ENCODE measurements at regions not wholly inside any gene's neighbourhood (a gene's known extent, or its start where the extent isn't known, plus 50 kb on each side); places are given as distances from the start of the nearest gene placed in this dataset.

DNA sequence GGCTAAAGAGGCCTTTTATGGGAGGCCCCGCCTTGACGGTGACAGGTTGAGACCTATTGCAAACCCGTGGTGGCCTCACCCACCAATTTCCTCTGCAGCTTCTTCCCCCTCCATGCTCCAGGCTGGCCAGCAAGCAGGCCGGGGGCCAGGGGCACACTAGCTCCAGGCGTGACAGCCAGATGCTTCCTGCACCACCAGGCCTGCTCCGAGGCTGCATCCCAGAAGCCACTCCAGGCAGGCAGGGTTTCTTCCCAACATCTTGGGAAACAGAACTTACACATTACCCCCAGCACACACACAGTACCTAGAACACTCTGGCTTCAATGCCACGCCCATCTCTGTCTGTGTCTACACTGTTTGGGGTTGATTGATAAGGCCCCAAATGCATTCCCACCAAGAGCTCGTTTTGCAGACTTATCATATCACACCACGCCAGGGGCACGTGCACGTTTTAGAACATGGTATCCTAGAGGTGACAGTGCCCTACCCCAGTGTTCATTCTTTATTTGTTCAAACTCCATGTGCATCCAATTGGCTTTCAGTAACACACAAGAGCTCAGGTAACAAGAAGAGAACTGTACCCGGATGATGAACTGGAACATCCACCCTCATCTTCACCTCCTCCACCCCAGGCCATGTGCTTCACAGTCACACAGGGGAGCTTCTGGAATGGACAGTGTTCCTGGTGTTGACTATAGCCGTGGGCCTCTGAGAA is 221.4 kb upstream of the RREB1 start:
- POLR2A ChIA-PET = no interaction called here
- Histone ChIP-seq H3K9me2 (no peaks in the 10 kb centered on the region), H3K27ac (ENCODE audit: low read depth in 2 of 2, low read length in 1 of 2) (no peak overlapping the region), H3K9me3 (no peaks in the 10 kb centered on the region), H4K20me1 (ENCODE audit: insufficient read depth) (no peaks in the 10 kb centered on the region), H3K27me3 (ENCODE audit: insufficient read depth) (no peaks in the 10 kb centered on the region), H3K4me2 (no peak overlapping the region), H3K79me2 (ENCODE audit: insufficient read depth) (no peaks in the 10 kb centered on the region), H3F3A (replicated peaks; ENCODE audit: insufficient read depth) (no peaks in the 10 kb centered on the region), H3K9ac (no peak overlapping the region), H3K36me3 (replicated peaks in 1 of 2; ENCODE audit: control insufficient read depth in 1 of 2, insufficient read depth in 2 of 2, low read length in 1 of 2) (no peaks in the 10 kb centered on the region), H3K4me1 (ENCODE audit: control insufficient read depth in 1 of 2, insufficient read depth in 2 of 2, low read depth in 1 of 2, low read length in 1 of 2) (no peaks in the 10 kb centered on the region), H2AFZ (ENCODE audit: low read depth) (no peak overlapping the region), H3K4me3 (ENCODE audit: low read depth in 2 of 2, low read length in 1 of 2) (no peak overlapping the region)
- CTCF ChIA-PET = interaction anchor here (0.6 kb wide), 1 partner anchor 1673 kb away, joined by 3 read pairs; no protein-coding TSS in a partner anchor
- no peak for DNase-seq
- TF ChIP-seq JUND (IDR thresholded peaks at IDR 0.05) (no peak), MXI1 (IDR thresholded peaks at IDR 0.05; ENCODE audit: low read depth, low read length) (no peak), NRF1 (IDR thresholded peaks at IDR 0.05; ENCODE audit: low read depth, low read length) (no peak), RFX5 (IDR thresholded peaks at IDR 0.05; ENCODE audit: low read length) (no peak), CHD2 (IDR thresholded peaks at IDR 0.05; ENCODE audit: low read length, partially characterized antibody) (no peak), FOSL2 (IDR thresholded peaks at IDR 0.05; ENCODE audit: borderline replicate concordance, low read depth) (no peak), FOXJ3 (CRISPR knock-in tag; IDR thresholded peaks at IDR 0.05) (no peak), SIN3A (IDR thresholded peaks at IDR 0.05; ENCODE audit: borderline replicate concordance, low read depth, low read length) (no peak), RXRA (IDR thresholded peaks at IDR 0.05; ENCODE audit: borderline replicate concordance, low read depth) (no peak), RCOR1 (IDR thresholded peaks at IDR 0.05; ENCODE audit: low read length) (no peak), TEAD4 (IDR thresholded peaks at IDR 0.05; ENCODE audit: borderline replicate concordance, insufficient read depth) (no peak)
- TF ChIP-seq, protein P1, sequence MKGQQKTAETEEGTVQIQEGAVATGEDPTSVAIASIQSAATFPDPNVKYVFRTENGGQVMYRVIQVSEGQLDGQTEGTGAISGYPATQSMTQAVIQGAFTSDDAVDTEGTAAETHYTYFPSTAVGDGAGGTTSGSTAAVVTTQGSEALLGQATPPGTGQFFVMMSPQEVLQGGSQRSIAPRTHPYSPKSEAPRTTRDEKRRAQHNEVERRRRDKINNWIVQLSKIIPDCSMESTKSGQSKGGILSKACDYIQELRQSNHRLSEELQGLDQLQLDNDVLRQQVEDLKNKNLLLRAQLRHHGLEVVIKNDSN (IDR thresholded peaks at IDR 0.05; ENCODE audit: borderline replicate concordance, low read depth) = no peak
- TF ChIP-seq, protein P2, sequence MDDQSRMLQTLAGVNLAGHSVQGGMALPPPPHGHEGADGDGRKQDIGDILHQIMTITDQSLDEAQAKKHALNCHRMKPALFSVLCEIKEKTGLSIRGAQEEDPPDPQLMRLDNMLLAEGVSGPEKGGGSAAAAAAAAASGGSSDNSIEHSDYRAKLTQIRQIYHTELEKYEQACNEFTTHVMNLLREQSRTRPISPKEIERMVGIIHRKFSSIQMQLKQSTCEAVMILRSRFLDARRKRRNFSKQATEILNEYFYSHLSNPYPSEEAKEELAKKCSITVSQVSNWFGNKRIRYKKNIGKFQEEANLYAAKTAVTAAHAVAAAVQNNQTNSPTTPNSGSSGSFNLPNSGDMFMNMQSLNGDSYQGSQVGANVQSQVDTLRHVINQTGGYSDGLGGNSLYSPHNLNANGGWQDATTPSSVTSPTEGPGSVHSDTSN (IDR thresholded peaks at IDR 0.05) = no peak
- WGBS (ENCODE audit: low lambda C conversion rate) = 52% methylated on average over 13 of the region's 13 CpGs

DNA sequence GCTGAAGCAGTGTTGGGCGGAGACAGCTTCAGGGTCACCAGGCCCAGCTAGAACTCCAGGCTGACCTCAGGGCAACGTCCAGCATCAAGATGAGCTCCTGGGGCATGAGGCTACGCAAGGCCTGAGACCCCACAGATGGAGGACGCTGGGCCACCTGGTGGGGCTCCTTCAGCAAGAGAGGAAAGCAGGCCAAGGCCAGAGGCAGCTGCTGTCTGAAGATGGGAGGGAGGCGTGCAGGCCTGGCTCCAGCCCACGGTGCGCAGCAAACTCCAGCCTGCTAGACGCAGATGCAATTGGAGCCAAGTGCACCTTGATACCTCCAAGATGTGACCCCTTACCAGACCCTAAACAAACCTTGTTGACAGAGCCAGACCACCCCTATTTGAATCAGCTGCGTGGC is 220.9 kb upstream of the RREB1 start:
- no peaks in the 10 kb centered on the region for H3K4me1 ChIP-seq (ENCODE audit: control insufficient read depth in 1 of 2, insufficient read depth in 2 of 2, low read depth in 1 of 2, low read length in 1 of 2)
- DNase-seq = no peak
- no peaks in the 10 kb centered on the region for H3K79me2 ChIP-seq (ENCODE audit: insufficient read depth)
- H3K9me3 ChIP-seq = no peaks in the 10 kb centered on the region
- no peak overlapping the region for H3K4me3 ChIP-seq (ENCODE audit: low read depth in 2 of 2, low read length in 1 of 2)
- H3K27me3 ChIP-seq (ENCODE audit: insufficient read depth) = no peaks in the 10 kb centered on the region
- H3F3A ChIP-seq (replicated peaks; ENCODE audit: insufficient read depth) = no peaks in the 10 kb centered on the region
- POLR2A ChIA-PET = no interaction called here
- no peaks in the 10 kb centered on the region for H4K20me1 ChIP-seq (ENCODE audit: insufficient read depth)
- CTCF ChIA-PET = no interaction called here
- H3K9me2 ChIP-seq = no peaks in the 10 kb centered on the region
- H3K4me2 ChIP-seq = no peak overlapping the region
- 78% methylated on average over 6 of the region's 9 CpGs for WGBS (ENCODE audit: low lambda C conversion rate)
- H3K9ac ChIP-seq = no peak overlapping the region
- H2AFZ ChIP-seq (ENCODE audit: low read depth) = no peak overlapping the region
- H3K27ac ChIP-seq (ENCODE audit: low read depth in 2 of 2, low read length in 1 of 2) = no peak overlapping the region
- H3K36me3 ChIP-seq (replicated peaks in 1 of 2; ENCODE audit: control insufficient read depth in 1 of 2, insufficient read depth in 2 of 2, low read length in 1 of 2) = no peaks in the 10 kb centered on the region
- no peak for TF ChIP-seq CHD2 (IDR thresholded peaks at IDR 0.05; ENCODE audit: low read length, partially characterized antibody)
- TF ChIP-seq, protein P3, sequence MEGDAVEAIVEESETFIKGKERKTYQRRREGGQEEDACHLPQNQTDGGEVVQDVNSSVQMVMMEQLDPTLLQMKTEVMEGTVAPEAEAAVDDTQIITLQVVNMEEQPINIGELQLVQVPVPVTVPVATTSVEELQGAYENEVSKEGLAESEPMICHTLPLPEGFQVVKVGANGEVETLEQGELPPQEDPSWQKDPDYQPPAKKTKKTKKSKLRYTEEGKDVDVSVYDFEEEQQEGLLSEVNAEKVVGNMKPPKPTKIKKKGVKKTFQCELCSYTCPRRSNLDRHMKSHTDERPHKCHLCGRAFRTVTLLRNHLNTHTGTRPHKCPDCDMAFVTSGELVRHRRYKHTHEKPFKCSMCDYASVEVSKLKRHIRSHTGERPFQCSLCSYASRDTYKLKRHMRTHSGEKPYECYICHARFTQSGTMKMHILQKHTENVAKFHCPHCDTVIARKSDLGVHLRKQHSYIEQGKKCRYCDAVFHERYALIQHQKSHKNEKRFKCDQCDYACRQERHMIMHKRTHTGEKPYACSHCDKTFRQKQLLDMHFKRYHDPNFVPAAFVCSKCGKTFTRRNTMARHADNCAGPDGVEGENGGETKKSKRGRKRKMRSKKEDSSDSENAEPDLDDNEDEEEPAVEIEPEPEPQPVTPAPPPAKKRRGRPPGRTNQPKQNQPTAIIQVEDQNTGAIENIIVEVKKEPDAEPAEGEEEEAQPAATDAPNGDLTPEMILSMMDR (IDR thresholded peaks at IDR 0.05) = no peak
- TF ChIP-seq RFX5 (IDR thresholded peaks at IDR 0.05; ENCODE audit: low read length) = no peak
- no peak for TF ChIP-seq FOXM1 (IDR thresholded peaks at IDR 0.05; ENCODE audit: low read depth)
- TF ChIP-seq GATA2 (CRISPR knock-in tag; IDR thresholded peaks at IDR 0.05) = no peak
- TF ChIP-seq MXI1 (IDR thresholded peaks at IDR 0.05; ENCODE audit: low read depth, low read length) = no peak
- TF ChIP-seq POLR2AphosphoS5 (IDR thresholded peaks at IDR 0.05; ENCODE audit: low read depth, low read length) = no peak
- no peak for TF ChIP-seq TCF12 (IDR thresholded peaks at IDR 0.05)
- no peak for TF ChIP-seq RAD21 (IDR thresholded peaks at IDR 0.05; ENCODE audit: low read length)
- no peak for TF ChIP-seq NFIC (IDR thresholded peaks at IDR 0.05; ENCODE audit: borderline replicate concordance)
- TF ChIP-seq GABPA (IDR thresholded peaks at IDR 0.05; ENCODE audit: low read depth) = no peak
- TF ChIP-seq, protein P4, sequence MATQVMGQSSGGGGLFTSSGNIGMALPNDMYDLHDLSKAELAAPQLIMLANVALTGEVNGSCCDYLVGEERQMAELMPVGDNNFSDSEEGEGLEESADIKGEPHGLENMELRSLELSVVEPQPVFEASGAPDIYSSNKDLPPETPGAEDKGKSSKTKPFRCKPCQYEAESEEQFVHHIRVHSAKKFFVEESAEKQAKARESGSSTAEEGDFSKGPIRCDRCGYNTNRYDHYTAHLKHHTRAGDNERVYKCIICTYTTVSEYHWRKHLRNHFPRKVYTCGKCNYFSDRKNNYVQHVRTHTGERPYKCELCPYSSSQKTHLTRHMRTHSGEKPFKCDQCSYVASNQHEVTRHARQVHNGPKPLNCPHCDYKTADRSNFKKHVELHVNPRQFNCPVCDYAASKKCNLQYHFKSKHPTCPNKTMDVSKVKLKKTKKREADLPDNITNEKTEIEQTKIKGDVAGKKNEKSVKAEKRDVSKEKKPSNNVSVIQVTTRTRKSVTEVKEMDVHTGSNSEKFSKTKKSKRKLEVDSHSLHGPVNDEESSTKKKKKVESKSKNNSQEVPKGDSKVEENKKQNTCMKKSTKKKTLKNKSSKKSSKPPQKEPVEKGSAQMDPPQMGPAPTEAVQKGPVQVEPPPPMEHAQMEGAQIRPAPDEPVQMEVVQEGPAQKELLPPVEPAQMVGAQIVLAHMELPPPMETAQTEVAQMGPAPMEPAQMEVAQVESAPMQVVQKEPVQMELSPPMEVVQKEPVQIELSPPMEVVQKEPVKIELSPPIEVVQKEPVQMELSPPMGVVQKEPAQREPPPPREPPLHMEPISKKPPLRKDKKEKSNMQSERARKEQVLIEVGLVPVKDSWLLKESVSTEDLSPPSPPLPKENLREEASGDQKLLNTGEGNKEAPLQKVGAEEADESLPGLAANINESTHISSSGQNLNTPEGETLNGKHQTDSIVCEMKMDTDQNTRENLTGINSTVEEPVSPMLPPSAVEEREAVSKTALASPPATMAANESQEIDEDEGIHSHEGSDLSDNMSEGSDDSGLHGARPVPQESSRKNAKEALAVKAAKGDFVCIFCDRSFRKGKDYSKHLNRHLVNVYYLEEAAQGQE (IDR thresholded peaks at IDR 0.05; ENCODE audit: low read depth, low read length) = no peak
- TF ChIP-seq YY1 (IDR thresholded peaks at IDR 0.05; ENCODE audit: low read depth) = no peak
- TF ChIP-seq FOXJ3 (CRISPR knock-in tag; IDR thresholded peaks at IDR 0.05) = no peak

All from SK-N-SH (cell line).